ENCODE measurements at regions not wholly inside any gene's neighbourhood (a gene's known extent, or its start where the extent isn't known, plus 50 kb on each side); places are given as distances from the start of the nearest gene placed in this dataset.
"Not testable (repeated sequence)": the region's sequence is repeated elsewhere in the genome, so short reads cannot be mapped to it uniquely, and the experiment has no call there.

DNA sequence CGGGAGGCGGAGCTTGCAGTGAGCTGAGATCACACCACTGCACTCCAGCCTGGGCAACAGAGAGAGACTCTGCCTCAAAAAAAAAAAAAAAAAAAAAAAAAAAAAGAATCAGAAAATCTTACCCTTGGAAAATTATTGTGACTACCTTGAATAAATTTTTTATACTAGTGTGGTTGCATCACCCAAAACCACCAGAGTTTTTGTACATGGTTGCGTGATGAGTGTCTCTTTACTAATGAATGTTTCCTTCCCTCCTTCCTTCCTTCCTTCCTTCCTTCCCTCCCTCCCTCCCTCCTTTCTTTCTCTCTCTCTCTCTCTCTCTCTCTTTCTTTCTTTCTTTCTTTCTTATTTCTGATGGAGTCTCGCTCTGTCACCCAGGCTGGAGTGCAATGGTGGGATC, 653.4 kb downstream of the ETS1 start:
- TF ChIP-seq, protein P1, sequence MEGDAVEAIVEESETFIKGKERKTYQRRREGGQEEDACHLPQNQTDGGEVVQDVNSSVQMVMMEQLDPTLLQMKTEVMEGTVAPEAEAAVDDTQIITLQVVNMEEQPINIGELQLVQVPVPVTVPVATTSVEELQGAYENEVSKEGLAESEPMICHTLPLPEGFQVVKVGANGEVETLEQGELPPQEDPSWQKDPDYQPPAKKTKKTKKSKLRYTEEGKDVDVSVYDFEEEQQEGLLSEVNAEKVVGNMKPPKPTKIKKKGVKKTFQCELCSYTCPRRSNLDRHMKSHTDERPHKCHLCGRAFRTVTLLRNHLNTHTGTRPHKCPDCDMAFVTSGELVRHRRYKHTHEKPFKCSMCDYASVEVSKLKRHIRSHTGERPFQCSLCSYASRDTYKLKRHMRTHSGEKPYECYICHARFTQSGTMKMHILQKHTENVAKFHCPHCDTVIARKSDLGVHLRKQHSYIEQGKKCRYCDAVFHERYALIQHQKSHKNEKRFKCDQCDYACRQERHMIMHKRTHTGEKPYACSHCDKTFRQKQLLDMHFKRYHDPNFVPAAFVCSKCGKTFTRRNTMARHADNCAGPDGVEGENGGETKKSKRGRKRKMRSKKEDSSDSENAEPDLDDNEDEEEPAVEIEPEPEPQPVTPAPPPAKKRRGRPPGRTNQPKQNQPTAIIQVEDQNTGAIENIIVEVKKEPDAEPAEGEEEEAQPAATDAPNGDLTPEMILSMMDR (IDR thresholded peaks at IDR 0.05 in 2 of 3, conservative IDR thresholded peaks at IDR 0.05 in 1 of 3; ENCODE audit: control insufficient read depth in 2 of 3, extremely low read depth in 1 of 3, insufficient read depth in 1 of 3, low read depth in 3 of 3, low read length in 3 of 3): not testable (repeated sequence)
- not testable (repeated sequence) for TF ChIP-seq YY1 (IDR thresholded peaks at IDR 0.05; ENCODE audit: low read depth, low read length); NFIC (IDR thresholded peaks at IDR 0.05; ENCODE audit: low read depth, low read length); SMC3 (IDR thresholded peaks at IDR 0.05; ENCODE audit: borderline replicate concordance, low read length); POLR2A (IDR thresholded peaks at IDR 0.05; ENCODE audit: low read depth, low read length); MTA2 (IDR thresholded peaks at IDR 0.05; ENCODE audit: low read depth); GABPA (IDR thresholded peaks at IDR 0.05; ENCODE audit: low read depth); BHLHE40 (IDR thresholded peaks at IDR 0.05; ENCODE audit: borderline replicate concordance in 1 of 2, low read depth in 2 of 2, low read length in 1 of 2)

All from GM12878 (cell line).